ENCODE measurements at regions not wholly inside any gene's neighbourhood (a gene's known extent, or its start where the extent isn't known, plus 50 kb on each side); places are given as distances from the start of the nearest gene placed in this dataset.
"Not testable (repeated sequence)": the region's sequence is repeated elsewhere in the genome, so short reads cannot be mapped to it uniquely, and the experiment has no call there.

DNA sequence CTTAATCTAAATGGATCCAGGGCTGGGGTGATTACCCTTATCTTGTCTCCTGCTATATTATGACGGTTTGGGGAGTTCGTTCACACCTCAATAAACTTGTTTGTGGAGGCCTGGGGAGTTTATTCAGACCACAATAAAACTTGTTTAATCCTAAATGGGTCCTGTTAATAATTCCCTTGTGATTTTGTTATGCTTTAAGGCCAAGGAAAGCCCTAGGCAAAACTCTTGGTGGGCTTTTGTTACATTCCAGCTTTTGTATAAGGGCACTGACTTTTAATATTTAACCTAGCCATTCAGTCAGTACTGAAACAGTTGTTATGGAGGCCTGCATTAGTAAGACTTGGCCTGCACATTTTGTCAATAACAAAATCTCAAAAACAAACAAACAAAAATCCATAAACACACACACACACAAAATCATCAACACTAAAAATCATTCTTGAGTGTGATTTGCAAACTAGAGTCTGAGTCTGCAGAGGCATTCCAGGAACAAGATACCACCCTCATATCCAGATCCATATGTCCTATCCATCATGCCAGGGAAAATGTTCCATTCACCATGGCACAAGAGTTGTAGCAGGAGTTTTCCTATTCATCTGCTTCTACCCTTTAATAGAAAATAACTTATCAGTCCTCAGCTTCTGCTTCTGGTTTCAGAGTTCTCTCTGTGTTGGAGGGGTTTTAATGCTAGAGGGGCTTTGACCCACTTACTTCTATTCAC is 421.7 kb downstream of the AGTPBP1 start:
- no peak overlapping the region for H3K4me3 ChIP-seq (ENCODE audit: low read depth, low read length)
- TF ChIP-seq, protein P1, sequence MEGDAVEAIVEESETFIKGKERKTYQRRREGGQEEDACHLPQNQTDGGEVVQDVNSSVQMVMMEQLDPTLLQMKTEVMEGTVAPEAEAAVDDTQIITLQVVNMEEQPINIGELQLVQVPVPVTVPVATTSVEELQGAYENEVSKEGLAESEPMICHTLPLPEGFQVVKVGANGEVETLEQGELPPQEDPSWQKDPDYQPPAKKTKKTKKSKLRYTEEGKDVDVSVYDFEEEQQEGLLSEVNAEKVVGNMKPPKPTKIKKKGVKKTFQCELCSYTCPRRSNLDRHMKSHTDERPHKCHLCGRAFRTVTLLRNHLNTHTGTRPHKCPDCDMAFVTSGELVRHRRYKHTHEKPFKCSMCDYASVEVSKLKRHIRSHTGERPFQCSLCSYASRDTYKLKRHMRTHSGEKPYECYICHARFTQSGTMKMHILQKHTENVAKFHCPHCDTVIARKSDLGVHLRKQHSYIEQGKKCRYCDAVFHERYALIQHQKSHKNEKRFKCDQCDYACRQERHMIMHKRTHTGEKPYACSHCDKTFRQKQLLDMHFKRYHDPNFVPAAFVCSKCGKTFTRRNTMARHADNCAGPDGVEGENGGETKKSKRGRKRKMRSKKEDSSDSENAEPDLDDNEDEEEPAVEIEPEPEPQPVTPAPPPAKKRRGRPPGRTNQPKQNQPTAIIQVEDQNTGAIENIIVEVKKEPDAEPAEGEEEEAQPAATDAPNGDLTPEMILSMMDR (IDR thresholded peaks at IDR 0.05; ENCODE audit: borderline replicate concordance, insufficient read depth, low read depth, low read length) = no peak

DNA sequence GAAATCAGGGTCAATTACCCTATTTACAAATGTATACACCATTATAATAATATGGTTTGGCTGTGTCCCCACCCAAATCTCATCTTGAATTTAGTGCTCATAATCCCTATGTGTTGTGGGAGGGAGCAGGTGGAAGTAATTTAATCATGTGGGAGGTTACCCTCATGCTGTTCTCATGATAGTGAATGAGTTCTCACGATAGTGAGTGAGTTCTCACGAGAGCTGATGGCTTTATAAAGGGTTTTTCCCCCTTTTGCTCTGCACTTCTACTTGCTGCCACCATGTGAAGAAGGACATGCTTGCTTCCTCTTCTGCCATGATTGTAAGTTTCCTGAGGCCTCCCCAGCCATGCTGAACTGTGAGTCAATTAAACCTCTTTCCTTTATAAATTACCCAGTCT is 426.2 kb downstream of the AGTPBP1 start:
- not testable (repeated sequence) for H3K4me3 ChIP-seq (ENCODE audit: low read depth, low read length)

DNA sequence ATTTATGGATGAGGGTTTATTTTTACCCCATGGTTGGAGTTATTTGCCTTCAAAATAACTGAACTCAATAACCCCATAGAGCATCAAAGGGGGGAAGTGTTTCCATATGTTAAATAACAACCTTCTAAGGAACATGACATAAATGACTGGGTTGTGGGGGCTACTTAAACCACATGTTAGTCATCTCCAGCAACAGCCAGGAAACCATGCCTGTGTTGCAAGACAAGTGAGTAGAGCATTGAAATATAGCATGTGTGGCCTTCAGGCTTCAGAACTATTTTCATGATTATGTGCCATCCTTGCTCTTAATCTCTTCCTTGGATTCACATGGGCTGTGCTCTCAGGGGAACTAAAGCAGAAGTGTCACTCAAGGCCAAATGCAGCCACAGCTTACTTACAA is 431.2 kb downstream of the AGTPBP1 start:
- TF ChIP-seq, protein P1 (IDR thresholded peaks at IDR 0.05; ENCODE audit: borderline replicate concordance, insufficient read depth, low read depth, low read length) = no peak
- H3K4me3 ChIP-seq (ENCODE audit: low read depth, low read length) = no peak overlapping the region

DNA sequence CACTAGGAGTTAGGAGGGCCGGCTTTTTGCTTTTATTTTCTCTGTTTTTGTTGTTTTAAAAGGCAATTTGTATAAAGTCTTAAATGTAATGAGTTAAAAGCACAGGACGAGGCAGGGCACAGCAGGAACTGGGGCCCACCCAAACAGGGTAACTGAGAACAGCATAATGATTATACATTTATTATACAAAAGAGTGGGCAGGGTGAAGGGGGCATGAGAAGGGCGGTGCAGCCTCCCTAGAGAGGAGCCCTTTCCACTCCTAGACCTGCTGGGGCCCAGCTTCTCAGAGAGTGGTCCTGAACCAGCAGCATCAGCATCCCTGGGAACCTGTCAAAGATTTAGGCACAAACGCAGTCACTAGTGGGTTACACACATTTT is 438.0 kb downstream of the AGTPBP1 start:
- no peak overlapping the region for H3K4me3 ChIP-seq (ENCODE audit: low read depth, low read length)
- TF ChIP-seq, protein P1 (IDR thresholded peaks at IDR 0.05; ENCODE audit: borderline replicate concordance, insufficient read depth, low read depth, low read length) = no peak

DNA sequence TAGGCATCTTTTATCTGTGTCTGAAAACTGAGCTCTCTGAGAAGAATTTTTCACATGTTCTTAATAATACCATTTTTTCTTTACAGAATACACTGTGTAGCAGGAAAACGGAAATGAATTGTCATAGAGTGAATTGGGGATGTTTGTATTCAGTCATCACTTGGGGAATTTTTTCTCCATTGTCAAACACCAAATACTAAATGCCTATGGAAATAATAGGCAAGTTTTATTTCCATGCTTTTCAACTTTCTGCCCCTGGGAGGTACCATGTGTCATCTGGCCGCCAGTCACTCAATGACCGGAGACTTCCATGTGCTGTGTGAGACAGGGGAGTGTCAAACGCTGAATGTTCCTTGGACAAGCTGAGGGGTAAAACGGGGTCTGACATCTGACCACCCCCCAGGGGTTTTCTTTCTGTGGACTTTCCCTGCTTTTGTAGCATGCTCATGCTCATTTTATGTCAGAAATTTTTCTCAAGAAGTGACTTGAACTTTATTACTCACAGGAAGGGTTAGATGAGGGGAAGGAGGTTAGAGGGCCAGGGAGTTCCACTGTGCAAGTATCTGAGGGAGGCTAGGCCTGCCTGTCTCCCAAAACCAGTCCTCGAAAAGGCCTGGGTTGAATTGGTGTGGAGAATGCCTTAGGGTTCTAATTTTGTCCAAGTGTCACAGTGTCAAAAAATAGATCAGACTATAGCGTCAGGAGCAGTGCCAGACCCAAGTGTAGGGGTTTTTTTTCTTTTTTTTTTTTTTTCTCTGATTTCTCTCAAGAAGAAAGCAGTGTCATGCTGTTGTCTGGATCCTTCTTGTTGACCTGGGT is 438.6 kb downstream of the AGTPBP1 start:
- H3K4me3 ChIP-seq (ENCODE audit: low read depth, low read length) = no peak overlapping the region
- TF ChIP-seq, protein P1 (IDR thresholded peaks at IDR 0.05; ENCODE audit: borderline replicate concordance, insufficient read depth, low read depth, low read length) = no peak

DNA sequence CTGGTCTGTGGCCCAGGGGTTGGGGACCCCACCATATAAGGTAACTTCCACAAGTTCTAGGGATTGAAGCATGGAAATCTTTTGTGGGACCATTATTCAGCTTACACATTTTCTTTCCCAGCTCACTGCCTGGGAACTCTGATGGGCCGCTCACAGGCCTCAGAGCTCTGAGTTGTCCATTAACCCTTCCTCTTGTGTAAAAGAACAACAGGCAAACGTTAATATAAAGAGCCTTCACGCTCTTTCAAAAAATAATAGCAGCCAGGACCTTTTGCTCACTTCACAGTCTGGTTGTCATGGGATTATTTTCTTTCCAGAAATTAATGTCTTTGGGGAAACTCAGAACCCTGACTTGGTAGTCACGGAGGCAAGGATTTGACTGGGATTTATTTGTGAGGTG is 443.3 kb downstream of the AGTPBP1 start:
- TF ChIP-seq, protein P1 (IDR thresholded peaks at IDR 0.05; ENCODE audit: borderline replicate concordance, insufficient read depth, low read depth, low read length) = no peak
- H3K4me3 ChIP-seq (ENCODE audit: low read depth, low read length) = no peak overlapping the region

DNA sequence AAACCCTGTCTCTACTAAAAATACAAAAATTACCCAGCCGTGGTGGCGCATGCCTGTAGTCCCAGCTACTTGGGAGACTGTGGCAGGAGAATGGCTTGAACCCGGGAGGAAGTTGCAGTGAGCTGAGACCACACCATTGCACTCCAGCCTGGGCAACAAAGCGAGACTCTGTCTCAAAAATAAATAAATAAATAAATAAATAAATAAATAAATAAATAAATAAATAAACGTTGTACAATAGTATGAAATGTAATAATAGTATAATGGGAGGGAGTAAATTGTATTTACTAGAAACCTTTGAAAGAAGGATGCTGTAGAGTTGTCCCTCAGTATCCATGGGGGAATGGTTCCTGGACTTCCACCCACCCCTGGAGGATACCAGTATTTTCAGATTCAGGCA is 446.5 kb downstream of the AGTPBP1 start:
- H3K4me3 ChIP-seq (ENCODE audit: low read depth, low read length) = not testable (repeated sequence)

DNA sequence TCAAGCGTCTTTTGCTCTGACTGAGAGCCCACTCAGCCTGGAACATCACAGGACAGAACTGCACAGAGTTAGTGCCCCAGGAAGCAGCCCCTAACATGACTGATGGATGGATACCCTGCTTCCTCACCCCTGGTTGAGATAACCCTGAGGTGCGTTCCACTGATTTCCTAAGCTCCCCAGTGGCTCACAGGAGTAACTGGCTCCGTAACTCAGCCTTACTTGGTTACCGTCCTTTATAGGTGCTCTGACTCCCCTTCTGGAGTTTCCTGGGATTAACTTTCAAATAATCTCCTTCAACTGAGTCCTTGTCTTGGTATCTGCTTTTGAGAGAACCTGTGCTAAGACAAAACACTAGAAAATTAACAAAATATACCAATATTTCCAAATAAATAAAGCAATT is 449.5 kb downstream of the AGTPBP1 start:
- TF ChIP-seq, protein P1 (IDR thresholded peaks at IDR 0.05; ENCODE audit: borderline replicate concordance, insufficient read depth, low read depth, low read length) = no peak

More for the DNA sequence above, 449.5 kb downstream of the AGTPBP1 start:
- H3K4me3 ChIP-seq (ENCODE audit: low read depth, low read length) = no peak overlapping the region

Data from GM12875 (cell line).